Uterus (tissue), 2 donors: ENCODE measurements at regions not wholly inside any gene's neighbourhood (a gene's known extent, or its start where the extent isn't known, plus 50 kb on each side); places are given as distances from the start of the nearest gene placed in this dataset.

Source experiments
- POLR2A ChIP-seq, 2 donors: fragments of 450-650 bp; IDR thresholded peaks; one replicate each; pipeline ENCODE4 v1.6.1; 2016; ENCODE audit warnings: antibody characterized with exemption in 2 of 2, mild to moderate bottlenecking in 1 of 2, moderate library complexity in 1 of 2
- TF ChIP-seq, protein P1 (sequence below), 4 experiments: fragments of 200-600 bp in 2 of 4; fragments of 450-650 bp in 2 of 4; sonication (generic) in 2 of 4; IDR thresholded peaks; one replicate each; pipeline ENCODE4 v1.5.1; 2016 to 2019; ENCODE audit warnings: antibody characterized with exemption in 4 of 4, mild to moderate bottlenecking in 2 of 4, moderate library complexity in 1 of 4

DNA sequence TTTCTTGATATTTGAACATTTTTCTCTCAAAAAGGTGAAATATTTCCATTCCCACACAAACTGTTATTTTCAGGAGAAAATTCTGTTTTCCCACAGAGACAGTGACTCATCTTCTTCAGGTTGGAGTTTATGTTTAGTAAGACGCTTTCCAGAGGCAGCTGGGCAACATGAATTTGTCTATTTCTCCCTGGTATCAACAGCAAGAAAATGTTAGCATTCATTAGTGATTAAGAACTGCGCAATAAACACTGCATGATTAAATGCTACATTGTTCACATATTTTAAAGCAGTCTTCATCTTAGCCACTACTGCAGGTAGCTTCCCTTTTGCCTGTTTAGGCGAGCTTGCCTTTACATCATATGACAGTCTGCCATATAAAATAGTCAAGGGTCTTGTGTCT lies 295.7 kb downstream of the C6orf118 start:
- TF ChIP-seq, protein P1, sequence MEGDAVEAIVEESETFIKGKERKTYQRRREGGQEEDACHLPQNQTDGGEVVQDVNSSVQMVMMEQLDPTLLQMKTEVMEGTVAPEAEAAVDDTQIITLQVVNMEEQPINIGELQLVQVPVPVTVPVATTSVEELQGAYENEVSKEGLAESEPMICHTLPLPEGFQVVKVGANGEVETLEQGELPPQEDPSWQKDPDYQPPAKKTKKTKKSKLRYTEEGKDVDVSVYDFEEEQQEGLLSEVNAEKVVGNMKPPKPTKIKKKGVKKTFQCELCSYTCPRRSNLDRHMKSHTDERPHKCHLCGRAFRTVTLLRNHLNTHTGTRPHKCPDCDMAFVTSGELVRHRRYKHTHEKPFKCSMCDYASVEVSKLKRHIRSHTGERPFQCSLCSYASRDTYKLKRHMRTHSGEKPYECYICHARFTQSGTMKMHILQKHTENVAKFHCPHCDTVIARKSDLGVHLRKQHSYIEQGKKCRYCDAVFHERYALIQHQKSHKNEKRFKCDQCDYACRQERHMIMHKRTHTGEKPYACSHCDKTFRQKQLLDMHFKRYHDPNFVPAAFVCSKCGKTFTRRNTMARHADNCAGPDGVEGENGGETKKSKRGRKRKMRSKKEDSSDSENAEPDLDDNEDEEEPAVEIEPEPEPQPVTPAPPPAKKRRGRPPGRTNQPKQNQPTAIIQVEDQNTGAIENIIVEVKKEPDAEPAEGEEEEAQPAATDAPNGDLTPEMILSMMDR (IDR thresholded peaks at IDR 0.05), result no peak
- TF ChIP-seq POLR2A (IDR thresholded peaks at IDR 0.05), result no peak
